GM21526 (cell line): ENCODE measurements at regions not wholly inside any gene's neighbourhood (a gene's known extent, or its start where the extent isn't known, plus 50 kb on each side); places are given as distances from the start of the nearest gene placed in this dataset.

Experiments
- ATAC-seq: cut with Tn5 transposase; IDR thresholded peaks from one replicate; pipeline ENCODE4 v1.9.1; 2021; ENCODE audit warnings: moderate library complexity; ENCODE audit not compliant: unreplicated experiment, low FRiP score

DNA sequence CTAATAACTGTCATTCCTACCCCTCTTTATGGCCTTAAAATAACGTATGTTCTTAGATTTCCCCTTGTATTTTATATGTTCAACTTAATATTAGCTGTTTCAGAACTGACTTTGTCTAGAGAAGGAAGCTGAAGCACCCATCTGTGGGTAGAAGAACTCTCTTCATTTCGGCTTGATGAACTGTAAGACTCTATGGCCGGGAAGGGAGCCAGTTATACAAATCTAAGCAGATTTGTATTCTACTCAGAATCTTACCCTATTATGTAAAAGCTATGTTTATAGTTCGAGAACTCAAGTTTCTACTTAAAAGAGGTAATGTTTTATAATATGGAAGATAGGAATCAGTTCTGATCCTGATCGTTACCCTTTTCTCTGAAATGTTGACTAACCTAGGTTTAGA, 390.9 kb upstream of the PRICKLE1 start:
- no peak for ATAC-seq

DNA sequence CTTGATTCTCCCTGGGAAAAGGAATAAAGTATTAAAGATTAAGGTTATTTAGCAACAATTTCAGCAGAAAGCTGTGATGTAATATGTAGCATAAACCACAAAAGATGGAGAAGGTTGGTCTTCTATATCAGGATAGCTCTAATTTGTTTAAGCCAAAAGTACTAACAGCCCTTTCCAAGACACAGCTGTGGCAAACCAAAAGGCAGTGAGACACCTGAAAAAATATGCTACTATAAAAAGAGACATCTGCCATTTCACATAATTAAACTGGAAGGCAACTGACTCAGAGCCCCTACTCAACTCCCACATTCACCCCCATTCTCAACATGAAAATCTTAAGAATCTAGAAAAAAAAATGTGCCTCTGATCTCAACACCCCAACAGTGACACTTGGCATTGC, 390.2 kb upstream of the PRICKLE1 start:
- ATAC-seq = no peak

DNA sequence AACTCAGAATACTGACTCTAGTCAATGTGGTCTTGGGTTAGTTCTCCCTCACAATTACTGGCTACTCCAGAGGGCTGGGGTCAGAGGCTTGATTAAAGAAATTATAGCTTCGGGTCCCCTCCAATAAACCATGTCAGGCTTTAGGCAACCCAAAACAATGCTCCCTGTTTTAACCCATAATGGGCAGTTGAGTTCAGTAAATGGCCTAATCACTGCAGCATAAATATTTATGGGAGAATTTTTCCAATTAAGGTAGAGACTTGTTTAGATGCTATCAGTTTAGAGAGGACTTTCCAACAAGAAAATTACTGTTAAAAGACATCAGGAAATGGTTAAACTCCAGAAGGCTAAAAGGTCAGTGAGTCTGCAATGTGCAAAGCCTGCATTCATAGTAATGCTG, 389.2 kb upstream of the PRICKLE1 start:
- no peak for ATAC-seq

DNA sequence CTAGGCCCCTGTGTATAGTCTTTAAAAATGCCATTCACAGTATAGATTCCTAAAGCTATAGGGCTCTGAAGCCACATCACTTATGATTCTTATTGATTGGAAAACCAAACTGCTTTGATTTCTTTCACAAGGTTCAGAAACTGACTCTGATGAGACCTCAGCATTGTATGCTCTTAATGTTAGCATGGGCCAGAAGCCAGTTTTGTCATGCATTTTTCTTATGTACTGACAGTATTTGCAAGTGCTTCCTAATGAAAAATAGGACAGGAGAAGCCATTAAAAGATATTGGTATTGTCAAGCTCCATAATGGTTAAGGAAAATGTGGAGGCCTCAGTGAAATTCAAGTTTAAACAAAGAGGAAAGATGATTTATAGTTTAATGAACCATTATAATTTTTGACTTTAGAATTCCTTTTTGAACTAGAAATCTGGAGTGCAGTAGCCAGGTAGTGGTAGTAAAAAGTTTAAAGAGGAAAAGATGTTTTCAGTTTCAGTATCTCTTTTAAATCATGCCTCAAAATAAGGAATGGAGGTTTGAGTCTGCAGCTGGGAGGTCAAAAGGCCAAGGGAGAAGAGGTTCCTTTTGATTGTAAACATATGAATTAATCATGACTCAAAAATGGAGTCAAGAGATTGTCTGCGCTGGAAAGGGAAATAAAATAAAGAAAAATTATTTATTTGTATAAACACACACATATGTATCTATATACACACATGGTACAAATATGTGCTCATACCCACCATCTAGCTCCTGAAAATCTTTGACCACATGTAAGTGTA, 388.1 kb upstream of the PRICKLE1 start:
- no peak for ATAC-seq

DNA sequence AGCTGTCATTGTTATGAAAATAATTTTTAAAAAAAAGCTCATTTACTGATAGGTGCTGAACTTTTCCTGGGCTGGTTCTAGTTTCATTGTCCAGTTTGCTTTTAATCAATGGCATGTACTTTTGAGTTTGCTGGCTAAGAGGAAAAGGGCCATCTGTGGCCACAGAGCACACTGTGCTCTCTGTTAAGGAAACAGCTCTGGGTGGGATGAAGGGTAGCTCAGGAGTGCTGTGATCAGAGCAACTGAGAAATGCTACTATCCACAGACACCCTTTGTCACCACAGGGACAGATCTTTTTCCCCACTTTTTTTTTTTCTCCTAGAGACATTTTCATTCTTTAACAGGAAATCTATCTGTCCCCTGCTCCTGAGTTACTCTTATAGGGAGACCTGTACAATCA, 387.1 kb upstream of the PRICKLE1 start:
- ATAC-seq = no peak

DNA sequence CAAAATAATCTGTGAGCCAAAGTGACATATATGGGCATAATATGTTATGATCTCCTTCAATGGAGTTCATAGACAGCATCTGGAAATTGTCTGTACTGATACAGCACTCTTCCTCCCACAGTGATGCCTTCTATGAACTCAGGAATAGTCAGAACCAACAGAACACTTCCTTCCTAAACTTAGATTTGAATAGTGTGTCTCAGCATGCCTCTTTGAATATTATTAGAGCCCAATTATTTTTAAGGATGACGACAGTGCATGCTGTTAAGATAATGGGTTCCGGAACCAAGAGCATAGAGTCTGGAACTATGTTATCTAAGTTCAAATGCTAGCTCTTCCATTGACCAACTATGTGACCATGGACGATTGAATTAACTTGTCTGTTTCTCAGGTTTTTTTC, 386.6 kb upstream of the PRICKLE1 start:
- ATAC-seq = no peak

DNA sequence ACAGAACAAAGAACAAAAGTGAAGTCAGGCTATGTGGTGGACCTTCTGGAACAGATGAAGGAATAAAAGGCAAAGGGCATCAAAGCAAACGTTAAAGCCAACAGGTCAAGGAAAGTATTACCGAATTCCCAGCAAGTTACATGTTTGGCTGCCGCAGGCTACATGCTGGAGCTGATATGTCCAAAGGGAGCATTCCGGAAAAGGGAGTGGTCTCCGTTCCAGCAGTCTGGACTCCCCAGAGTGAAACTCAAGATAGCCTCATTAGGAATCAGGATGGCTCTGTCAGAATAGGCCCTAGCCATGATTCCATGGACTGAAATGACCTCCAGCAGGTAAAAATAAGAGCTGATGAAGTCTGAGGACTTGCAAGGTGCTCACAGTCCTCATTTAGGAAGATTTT, 379.8 kb upstream of the PRICKLE1 start:
- no peak for ATAC-seq

DNA sequence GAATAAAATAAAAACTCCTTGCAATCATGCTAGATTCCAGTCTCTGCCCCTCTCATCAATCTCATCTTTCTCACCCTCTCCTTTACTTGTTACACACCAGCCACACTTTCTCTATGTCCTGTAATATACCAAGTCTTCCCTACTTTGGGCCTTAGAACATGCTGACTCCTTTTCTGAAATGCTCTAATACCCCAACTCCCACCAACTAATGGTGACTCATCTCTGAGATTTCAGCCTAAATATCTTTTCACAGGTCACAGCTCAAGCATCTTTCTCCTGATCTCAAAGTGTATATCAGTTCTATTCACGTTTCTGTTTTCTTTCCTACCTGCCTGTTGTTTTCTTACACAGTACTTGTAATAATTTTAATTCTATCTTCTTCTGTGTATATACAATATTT, 378.9 kb upstream of the PRICKLE1 start:
- ATAC-seq = no peak

DNA sequence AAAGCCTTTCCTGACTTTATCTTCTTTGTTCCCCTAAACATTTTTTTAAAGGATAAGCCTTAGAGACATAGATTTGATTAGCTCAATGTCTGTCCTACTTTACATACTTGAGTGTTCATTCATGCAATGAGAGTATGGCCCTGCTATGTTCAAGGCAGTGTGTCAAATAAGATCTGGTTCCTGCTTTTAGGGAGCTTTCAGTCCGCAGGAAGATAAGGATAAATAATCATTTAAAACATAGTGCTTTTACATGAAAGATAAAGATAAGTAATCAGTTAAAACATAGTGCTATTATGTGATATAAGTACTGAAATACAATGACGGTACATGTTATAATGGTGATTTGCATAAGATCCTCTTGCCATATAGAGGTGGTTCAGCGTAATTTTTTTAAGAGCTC, 378.3 kb upstream of the PRICKLE1 start:
- ATAC-seq = no peak

DNA sequence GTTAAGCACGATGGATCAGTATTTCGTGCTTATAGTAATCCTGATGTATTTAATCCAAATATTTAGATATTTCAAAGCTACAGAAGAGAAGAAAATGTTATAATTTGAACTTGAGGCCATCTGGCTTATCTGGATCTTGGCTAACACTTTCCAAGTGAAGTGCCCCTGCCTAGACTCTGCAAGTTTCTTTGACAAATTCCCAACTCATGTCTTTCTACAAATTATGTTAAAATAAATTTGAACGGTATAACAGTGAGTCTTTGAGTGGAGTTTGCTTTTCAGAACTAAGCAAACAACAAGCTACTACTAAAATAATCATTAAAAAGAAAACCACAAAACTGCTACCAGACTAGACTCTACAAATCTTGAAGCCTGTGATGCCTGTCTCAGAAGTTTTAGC, 374.4 kb upstream of the PRICKLE1 start:
- ATAC-seq = no peak

DNA sequence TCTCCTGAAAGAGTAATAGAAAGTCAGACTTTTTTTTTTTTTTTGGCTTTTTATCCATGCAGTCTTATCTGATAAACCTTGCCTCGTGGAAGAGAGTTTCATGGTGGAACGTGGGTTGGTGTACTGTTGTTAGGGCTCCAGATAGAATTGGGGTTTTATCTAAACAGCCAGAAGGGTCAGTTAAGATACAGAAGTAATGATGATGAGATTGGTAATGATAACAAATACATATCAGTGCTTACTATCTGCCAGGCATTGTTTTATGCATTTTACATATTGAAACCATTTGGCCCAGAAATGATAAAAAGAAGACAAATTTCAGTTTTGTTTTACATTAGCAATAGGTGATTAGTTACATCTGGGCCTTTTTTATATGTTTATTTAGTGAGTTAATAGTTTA, 372.8 kb upstream of the PRICKLE1 start:
- ATAC-seq = no peak

DNA sequence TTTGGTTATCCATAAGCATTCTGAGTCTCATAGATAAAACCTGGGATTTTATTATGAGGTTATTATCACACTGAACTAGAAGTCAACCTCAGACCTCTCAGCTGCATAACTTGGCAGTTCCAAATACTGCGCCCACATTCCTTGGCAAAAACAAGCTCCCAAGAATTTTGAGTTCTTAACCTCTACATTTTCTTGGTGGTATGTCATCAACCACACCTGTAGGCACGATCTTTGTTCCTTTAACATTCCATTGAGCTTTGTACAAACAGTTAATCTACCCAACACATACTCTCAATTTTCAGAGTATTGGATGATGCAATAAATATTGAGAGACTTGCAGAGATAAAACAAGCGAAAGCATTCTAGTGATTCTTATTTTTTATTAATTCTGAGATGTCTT, 371.8 kb upstream of the PRICKLE1 start:
- ATAC-seq = no peak

DNA sequence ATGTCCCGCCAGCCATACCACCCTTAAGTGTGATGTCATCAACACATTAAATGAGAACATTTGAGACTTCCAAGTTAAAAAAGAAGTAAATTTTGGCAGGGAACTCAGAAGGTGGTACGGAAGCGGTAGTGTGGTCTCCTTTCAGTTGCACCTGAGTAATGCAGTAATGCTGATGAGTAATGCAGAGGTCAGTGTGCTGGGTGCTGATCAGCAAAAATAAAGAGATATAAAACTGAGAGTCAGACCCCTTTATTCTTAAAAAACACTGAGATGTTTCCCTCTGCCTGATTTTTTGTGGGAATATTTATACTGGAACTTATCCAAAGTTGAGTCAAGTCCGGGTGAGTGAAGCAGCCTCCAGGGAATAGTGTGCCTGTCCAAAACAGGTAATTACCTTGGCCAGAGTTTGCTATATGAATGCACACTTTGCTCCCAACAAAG, 370.6 kb upstream of the PRICKLE1 start:
- ATAC-seq = no peak

DNA sequence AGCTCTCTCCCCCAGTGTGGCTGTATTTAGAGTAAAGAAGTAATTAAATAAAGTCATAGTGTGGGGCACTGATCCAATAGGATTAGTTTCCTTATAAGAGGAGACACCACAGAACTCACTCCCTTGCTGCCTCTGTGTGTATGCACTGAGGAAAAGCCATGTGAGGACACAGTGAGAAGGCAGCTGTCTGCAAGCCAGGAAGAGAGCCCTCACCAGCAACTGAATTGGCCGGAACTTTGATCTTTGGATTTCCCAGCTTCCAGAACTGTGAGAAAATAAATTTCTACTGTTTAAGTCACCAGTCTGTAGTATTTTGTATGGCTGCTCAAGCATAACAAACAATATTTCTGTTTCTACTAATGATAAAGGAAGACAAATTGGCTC, 368.7 kb upstream of the PRICKLE1 start:
- no peak for ATAC-seq

DNA sequence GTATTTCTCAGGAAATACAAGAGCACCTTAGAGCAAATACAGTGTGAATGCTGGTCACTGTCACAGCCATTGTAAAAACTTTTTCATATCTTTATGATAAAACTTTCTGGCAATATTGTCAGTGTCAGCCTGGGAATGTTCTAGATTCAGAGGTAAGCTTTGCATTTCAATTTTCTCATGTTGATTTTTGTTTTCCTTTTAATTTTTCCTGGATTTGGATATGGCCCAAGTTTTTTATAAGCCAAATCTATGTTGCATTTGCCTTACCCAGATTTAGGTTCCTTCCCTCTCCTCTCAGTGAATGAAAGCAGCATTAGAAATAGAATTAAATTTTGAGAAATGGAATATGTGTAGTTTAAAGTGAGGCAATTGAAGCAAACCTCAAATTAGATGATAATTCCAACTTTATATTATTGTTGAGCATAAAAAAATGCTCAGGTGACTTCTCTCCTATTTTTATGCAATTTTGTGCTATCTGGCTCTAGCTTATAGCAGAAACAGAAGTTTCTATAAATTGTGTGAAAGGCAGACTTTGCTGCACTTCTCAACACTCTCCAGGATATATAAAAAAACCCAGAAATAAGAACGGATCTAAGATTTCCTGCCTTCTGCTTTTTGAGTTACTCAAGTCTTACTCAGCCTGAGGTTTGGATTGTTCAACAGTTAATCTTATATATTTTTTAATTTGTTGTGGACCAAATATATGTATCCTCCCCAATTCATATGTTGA, 368.2 kb upstream of the PRICKLE1 start:
- no peak for ATAC-seq

DNA sequence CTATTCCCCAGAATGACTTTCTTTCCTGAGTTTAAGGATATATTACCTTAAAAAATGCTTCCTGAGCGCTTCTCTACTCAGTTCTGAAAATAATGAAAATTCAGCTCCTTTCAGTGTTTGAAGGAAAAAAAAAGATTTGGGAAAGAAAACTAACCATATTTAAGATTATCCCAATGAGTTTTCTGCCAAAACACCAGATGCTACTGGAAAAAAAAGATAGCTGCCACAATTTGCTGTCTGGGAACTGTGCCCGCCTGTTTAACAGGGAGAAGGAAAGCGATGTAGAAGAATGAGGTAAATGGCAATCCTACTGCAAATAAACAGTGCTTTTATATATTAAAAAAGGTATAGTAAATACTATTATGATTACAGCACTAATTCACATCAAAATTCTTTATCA, 367.6 kb upstream of the PRICKLE1 start:
- no peak for ATAC-seq

DNA sequence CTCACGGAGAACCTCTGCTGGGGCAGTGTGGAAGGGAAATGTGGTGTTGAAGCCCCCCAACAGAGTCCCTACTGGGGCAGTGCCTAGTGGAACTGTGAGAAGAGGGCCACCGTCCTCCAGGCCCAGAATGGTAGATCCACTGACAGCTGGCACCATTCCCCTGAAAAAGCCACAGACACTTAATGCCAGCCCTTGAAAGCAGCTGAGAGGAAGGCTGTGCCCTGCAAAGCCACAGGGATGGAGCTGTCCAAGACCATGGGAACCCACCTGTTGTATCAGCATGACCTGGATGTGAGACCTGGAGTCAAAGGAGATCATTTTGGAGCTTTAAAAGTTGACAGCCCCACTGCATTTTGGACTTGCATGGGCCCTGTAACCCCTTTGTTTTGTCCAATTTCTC, 363.5 kb upstream of the PRICKLE1 start:
- ATAC-seq = no peak

DNA sequence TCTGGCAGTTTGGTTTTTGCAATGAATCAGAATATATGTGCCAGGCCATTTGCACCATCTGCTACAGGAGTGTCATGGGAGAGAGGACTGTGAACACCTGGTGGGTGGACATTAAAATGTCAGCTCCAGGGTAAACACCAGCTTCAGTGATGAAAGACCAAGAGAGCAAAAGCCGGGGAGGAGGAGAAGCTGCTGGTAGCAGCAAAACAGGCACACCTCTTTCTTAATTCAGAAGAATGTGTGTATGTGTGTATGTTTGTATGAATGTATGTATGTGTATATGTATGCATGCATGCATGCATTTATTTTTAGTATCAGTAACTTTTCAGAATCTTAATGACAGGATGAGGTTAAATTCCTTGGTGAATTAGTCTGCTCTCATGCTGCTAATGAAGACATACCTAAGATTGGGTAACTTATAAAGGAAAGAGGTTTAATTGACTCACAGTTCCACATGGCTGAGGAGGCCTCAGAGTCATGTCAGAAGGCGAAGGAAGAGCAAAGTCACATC, 357.4 kb upstream of the PRICKLE1 start:
- ATAC-seq = no peak

DNA sequence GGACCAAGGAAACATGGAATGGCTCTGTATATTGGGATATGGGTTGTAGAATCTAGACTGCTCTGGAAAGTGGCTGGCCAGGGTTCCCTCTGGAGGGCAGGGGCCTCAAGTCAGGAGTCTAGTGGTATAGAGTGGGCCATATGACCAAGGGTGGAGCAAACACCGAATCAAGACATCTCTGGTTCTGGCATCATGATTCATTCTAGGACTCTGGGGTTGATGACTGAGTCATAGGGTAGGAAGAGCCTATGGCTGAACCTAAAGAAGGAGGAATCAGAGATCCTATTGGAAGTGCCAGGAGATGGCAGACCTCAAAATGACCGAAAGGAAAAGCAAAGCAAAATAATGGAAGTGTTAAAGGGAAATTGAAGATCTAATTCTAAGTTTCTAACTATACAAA, 356.4 kb upstream of the PRICKLE1 start:
- no peak for ATAC-seq

DNA sequence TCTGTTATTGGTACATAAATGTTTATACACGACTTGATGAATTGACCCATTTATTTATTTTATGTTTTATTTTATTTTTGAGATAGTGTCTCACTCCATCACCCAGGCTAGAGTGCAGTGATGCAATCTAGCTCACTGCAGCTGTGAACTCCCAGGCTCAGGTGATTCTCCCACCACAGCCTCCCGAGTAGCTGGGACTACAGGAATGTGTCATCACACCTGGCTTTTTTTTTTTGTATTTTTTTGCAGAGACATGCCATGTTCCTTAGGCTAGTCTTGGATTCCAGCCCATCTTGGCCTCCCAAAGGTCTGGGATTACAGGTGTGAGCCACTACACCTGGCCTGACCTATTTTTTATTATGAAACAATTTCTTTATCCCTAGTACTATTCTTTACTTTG, 355.0 kb upstream of the PRICKLE1 start:
- ATAC-seq = no peak

DNA sequence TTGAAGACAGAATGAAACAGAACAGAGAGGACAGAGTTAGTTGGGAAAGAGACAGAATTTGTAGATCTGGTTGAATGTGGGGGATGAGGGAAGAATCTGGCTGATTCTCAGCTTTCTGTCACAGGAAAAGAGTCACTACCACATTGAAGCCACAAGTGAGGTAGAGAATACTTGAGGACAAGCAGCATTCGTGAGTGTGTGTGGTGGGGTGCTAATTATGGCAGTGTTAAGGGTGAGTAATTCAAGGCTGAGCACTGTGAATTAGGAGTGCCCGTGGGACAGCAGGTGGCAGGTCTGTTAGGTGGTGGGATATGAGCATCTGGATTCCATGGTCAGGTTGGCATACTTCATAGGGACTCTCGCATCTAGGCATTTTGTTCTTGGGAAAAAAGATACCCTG, 347.4 kb upstream of the PRICKLE1 start:
- ATAC-seq = no peak

DNA sequence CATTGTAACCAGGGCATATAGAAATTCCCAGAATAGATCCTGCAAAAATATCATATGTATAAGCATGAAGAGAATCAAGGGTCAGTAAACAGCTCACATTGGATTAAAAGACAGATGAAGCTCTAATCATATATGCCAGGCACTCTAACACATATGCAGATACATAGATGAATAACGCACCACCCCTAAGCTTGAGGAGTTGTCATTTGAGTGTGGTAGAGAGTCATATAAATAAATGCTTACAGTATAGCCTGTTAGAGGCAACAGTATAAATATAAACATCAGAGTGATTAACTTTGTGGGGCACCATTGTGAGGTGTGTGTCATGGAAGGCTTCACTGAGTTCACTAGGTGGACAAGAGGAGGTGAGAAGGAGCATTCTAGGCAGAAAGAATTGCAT, 346.7 kb upstream of the PRICKLE1 start:
- no peak for ATAC-seq
